NB4 (cell line): ENCODE measurements at regions not wholly inside any gene's neighbourhood (a gene's known extent, or its start where the extent isn't known, plus 50 kb on each side); places are given as distances from the start of the nearest gene placed in this dataset.
"Not testable (repeated sequence)": the region's sequence is repeated elsewhere in the genome, so short reads cannot be mapped to it uniquely, and the experiment has no call there.

Experiments used
- DNase-seq: peaks from one replicate; pipeline ENCODE4 v3.0.0; 2010; ENCODE audit warnings: low read depth
- H3K4me3 ChIP-seq: one replicate; pipeline ENCODE4 v1.5.1; 2011; ENCODE audit warnings: mild to moderate bottlenecking, low read depth, low read length, moderate library complexity
- MYC ChIP-seq: IDR thresholded peaks from 2 replicates; pipeline ENCODE4 v1.6.1; 2011; ENCODE audit warnings: low read depth, low read length
- POLR2A ChIP-seq: IDR thresholded peaks from 2 replicates; pipeline ENCODE4 v1.6.1; 2011; ENCODE audit warnings: mild to moderate bottlenecking; ENCODE audit not compliant: insufficient read length; ENCODE audit errors: extremely low read depth
- TF ChIP-seq, protein P1 (sequence below): IDR thresholded peaks from one replicate; pipeline ENCODE4 v1.5.1; 2012; ENCODE audit warnings: low read depth, low read length
- TF ChIP-seq, protein P2 (sequence below): IDR thresholded peaks from 2 replicates; pipeline ENCODE4 v1.6.1; 2011; ENCODE audit warnings: low read depth, low read length

DNA sequence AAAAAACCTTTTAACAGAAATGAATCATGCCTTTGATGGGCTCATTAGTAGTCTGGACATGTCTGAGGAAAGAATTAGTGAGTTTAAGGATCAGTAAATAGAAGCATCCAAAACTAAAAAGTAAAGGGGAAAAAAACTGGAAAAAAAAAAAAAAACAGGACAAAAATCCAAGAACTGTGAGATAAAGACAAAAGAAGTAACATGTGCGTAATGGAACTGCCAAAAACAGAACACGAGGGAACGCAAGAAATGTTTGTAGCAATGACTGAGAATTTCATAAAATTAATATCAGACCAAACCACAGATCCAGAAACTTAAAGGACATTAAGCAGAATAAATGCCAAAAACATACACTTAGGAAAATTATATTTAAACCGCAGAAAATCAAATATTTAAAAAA, 77.4 kb downstream of the MS4A13 start:
- TF ChIP-seq POLR2A (no peak), MYC (no peak)
- TF ChIP-seq, protein P1, sequence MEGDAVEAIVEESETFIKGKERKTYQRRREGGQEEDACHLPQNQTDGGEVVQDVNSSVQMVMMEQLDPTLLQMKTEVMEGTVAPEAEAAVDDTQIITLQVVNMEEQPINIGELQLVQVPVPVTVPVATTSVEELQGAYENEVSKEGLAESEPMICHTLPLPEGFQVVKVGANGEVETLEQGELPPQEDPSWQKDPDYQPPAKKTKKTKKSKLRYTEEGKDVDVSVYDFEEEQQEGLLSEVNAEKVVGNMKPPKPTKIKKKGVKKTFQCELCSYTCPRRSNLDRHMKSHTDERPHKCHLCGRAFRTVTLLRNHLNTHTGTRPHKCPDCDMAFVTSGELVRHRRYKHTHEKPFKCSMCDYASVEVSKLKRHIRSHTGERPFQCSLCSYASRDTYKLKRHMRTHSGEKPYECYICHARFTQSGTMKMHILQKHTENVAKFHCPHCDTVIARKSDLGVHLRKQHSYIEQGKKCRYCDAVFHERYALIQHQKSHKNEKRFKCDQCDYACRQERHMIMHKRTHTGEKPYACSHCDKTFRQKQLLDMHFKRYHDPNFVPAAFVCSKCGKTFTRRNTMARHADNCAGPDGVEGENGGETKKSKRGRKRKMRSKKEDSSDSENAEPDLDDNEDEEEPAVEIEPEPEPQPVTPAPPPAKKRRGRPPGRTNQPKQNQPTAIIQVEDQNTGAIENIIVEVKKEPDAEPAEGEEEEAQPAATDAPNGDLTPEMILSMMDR = no peak
- TF ChIP-seq, protein P2, sequence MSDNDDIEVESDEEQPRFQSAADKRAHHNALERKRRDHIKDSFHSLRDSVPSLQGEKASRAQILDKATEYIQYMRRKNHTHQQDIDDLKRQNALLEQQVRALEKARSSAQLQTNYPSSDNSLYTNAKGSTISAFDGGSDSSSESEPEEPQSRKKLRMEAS = no peak
- no peak for DNase-seq
- no peak overlapping the region for H3K4me3 ChIP-seq

DNA sequence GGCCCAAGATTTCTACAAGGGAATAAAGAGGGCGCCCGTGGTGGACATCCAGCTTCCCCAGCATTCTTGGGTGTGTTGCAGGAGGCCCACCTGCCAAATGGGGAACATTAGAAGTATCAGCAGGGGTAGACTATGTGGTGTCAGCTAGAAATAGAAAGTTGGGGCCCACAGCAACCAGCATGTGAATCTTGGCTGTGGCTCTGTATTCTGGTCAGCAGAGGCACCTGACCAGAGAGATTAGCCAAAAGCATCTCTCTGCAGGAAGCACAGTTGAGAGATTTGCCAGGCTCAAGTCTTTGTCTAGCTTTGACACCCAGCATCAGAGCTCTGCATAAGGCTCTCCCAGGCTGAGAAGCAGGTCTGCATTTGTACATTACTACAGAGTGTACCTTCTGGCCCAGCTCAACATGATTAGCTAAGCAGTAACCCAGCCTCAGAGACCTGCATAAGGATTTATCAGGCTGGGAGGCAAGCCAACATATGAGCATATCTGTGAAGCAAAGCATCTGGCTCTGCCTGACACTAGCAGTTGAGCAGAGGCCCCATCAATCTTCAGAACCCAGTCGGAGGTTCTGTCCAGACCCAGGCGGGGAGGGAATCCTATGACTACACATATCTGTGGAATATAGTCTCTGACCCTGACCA, 79.9 kb downstream of the MS4A13 start:
- no peak for DNase-seq
- no peak overlapping the region for H3K4me3 ChIP-seq
- TF ChIP-seq POLR2A (no peak), MYC (no peak)
- TF ChIP-seq, protein P2 = no peak
- TF ChIP-seq, protein P1 = no peak

DNA sequence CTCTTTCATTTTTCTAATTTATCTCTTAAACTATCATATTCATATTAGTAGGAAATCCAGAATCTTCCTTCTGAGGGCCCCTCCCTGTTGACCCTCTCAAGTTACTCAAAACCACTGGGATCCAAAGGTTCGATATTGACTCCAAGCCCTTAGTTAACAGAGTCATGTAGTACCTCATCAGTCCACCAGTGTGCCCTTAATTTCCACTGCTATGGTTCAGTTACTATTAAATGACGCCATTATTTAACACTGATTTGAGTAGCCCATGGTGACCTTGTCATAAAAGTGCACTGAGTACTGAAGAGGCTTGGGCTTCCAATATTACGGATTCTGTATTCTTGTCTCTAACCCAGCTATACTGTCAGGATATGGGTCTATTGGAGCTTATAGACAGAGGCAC, 91.9 kb upstream of the MS4A8 start:
- TF ChIP-seq, protein P2 = no peak
- TF ChIP-seq POLR2A (no peak), MYC (no peak)
- TF ChIP-seq, protein P1 = no peak
- DNase-seq = no peak
- no peak overlapping the region for H3K4me3 ChIP-seq

DNA sequence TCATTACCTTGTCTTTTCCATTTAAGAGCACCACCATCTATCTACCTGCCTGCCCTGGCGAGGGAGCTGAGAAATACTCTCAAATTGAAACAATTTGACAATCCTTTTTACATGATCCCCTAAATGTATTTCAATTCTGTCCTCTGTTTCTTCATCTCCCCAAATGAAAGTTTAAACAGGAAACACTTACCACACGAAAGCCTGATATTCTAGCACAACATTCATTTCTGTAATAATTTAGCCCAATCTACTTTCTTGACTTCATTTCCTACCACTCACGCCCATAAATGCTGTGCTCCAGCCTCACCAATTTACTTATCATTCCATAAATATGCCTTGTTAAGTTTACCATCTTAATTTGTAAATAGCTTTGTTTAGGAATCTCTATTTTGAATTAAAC, 89.8 kb upstream of the MS4A8 start:
- TF ChIP-seq MYC = no peak
- no peak for DNase-seq
- H3K4me3 ChIP-seq = no peak overlapping the region

DNA sequence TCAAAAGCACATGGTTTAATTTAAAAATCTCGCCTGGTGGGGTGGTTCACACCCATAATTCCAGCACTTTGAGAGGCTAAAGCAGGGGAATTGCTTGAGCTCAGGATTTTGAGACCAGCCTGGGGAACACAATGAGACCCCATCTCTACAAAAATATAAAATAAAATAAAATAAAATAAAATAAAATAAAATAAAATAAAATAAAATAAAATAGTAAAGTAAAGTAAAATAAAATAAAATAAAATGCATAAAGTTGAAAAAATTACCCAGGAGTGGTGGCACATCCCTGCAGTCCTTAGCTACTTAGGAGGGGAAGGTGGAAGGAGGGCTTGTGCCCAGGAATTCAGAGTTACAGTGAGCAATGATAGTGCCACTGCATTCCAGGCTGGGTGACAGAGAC, 88.7 kb upstream of the MS4A8 start:
- no peak for DNase-seq
- no peak overlapping the region for H3K4me3 ChIP-seq
- TF ChIP-seq POLR2A (no peak), MYC (no peak)
- TF ChIP-seq, protein P1 = no peak
- TF ChIP-seq, protein P2 = no peak

DNA sequence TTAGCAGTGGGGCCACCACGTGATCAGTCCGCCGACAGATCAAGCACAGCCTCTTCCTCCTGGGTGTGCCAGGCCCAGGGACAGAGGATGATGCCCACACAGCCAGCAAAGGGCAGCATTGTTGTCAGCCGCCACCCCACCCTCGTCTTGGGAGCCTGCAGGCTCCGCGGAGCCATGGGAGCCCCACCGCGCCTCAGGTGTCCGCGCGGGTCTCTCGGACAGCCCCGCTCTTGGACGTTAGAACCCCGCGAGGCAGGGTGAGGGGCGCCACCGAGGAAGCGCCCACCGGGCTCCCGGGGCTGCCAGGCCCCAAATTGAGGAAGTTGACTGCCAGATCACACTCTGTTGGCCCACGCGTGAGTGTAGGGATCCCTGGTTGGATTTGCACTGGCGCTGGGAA, 83.9 kb upstream of the MS4A8 start:
- TF ChIP-seq POLR2A = no peak
- TF ChIP-seq, protein P2 = no peak
- TF ChIP-seq, protein P1 = no peak
- TF ChIP-seq MYC = no peak
- H3K4me3 ChIP-seq = no peak overlapping the region
- no peak for DNase-seq

DNA sequence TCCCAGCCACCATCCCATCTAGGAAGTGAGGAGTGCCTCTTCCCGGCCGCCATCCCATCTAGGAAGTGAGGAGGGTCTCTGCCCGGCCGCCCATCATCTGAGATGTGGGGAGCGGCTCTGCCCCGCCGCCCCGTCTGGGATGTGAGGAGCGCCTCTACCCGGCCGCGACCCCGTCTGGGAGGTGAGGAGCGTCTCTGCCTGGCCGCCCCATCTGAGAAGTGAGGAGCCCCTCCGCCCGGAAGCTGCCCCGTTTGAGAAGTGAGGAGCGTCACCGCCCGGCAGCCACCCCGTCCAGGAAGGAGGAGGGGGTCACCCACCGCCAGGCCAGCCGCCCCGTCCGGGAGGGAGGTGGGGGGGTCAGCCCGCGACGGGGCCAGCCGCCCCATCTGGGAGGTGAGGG, 77.5 kb upstream of the MS4A8 start:
- not testable (repeated sequence) for H3K4me3 ChIP-seq, DNase-seq

DNA sequence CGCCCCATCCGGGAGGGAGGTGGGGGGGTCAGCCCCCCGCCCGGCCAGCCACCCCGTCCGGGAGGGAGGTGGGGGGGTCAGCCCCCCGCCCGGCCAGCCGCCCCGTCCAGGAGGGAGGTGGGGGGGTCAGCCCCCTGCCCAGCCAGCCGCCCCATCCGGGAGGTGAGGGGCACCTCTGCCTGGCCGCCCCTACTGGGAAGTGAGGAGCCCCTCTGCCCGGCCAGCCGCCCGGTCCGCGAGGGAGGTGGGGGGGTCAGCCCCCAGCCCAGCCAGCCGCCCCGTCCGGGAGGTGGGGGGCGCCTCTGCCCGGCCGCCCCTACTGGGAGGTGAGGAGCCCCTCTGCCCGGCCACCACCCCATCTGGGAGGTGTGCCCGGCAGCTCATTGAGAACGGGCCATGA, 76.6 kb upstream of the MS4A8 start:
- H3K4me3 ChIP-seq, DNase-seq: not testable (repeated sequence)
